Kidney (tissue), 13 donors: ENCODE measurements at regions not wholly inside any gene's neighbourhood (a gene's known extent, or its start where the extent isn't known, plus 50 kb on each side); places are given as distances from the start of the nearest gene placed in this dataset.
A peak's percentile ranks its signal among the peaks of the same experiment; 100 is the strongest.

Experiments used
- DNase-seq, 5 donors: peaks; one replicate each; pipeline ENCODE4 v3.0.0-alpha.2; 2013 to 2020
- FAIRE-seq: peaks from 2 replicates; lab custom pipeline; 2012; peaks lifted over from hg19 to GRCh38; lab: Jason Lieb, UNC
- H3K27ac ChIP-seq, 2 donors: one replicate each; pipeline ENCODE4 v1.7.0; 2013; ENCODE audit warnings: low read depth in 2 of 2, low read length in 2 of 2, inconsistent platforms in 1 of 2
- H3K27me3 ChIP-seq: one replicate; pipeline ENCODE4 v1.7.1; 2013; ENCODE audit warnings: low read length, inconsistent platforms; ENCODE audit not compliant: control insufficient read depth, insufficient read depth
- H3K36me3 ChIP-seq, 3 donors: one replicate each; pipeline versions ENCODE4 v1.7.0 to v1.7.1; 2013; ENCODE audit warnings: low read length in 3 of 3, control low read depth in 1 of 3, inconsistent platforms in 1 of 3; ENCODE audit not compliant: insufficient read depth in 3 of 3, control insufficient read depth in 2 of 3
- H3K4me1 ChIP-seq, 3 donors: one replicate each; pipeline versions ENCODE4 v1.7.0 to v1.7.1; 2013; ENCODE audit warnings: low read length in 3 of 3, inconsistent platforms in 1 of 3, low read depth in 1 of 3; ENCODE audit not compliant: control insufficient read depth in 2 of 3, insufficient read depth in 2 of 3
- H3K4me3 ChIP-seq, 3 donors: one replicate each; pipeline versions ENCODE4 v1.7.0 to v1.8.1; 2013; ENCODE audit warnings: low read length in 3 of 3, control low read depth in 1 of 3, inconsistent platforms in 1 of 3
- H3K9ac ChIP-seq, 3 donors: one replicate each; pipeline versions ENCODE4 v1.7.0 to v1.7.1; 2013; ENCODE audit warnings: low read length in 3 of 3, control low read depth in 1 of 3, inconsistent platforms in 1 of 3
- H3K9me3 ChIP-seq, 3 donors: one replicate each; pipeline versions ENCODE4 v1.7.0 to v1.7.1; 2013; ENCODE audit warnings: low read length in 3 of 3, control low read depth in 1 of 3, inconsistent platforms in 1 of 3; ENCODE audit not compliant: control insufficient read depth in 2 of 3, insufficient read depth in 1 of 3
- intact Hi-C: fragments of 100-400 bp; cut with DNase I; formaldehyde crosslinking; loops from one replicate; pipeline ENCODE4 v1.11.1; 2022
- TF ChIP-seq, protein P1 (sequence below): IDR thresholded peaks from 3 replicates; pipeline ENCODE4 v1.5.1; 2012; ENCODE audit warnings: mild to moderate bottlenecking, moderate library complexity, borderline replicate concordance; ENCODE audit not compliant: insufficient read depth; ENCODE audit errors: extremely low read depth
- donor health status: control.
- donor health status: control.
- donor health status: control.
- donor health status: control.
- donor health status: control.
- donor health status: DM: yes; HTN: yes; CAD: no.
- donor health status: Normal renal cell carcinoma (clear cell type).

DNA sequence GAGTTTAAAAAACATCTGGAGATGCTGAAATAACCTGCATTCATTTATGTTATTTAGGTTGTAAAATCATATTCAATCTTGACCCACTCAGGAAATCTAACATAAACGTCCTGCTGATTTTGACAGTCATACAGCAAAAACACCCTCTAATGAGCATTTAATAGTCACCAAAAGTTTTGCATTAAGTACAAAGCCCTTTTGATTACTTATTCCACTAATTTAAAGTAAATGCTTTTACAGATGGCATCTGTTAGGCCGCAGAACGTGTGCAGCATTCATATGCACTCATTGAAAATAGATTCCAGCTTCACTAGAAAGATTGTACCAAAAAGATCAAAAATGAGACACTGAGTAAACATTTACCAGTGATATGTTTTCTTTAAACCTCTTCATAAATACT, 1295.1 kb downstream of the EFNB2 start:
- no peaks in the 10 kb centered on the region for H3K4me1 ChIP-seq
- no peak overlapping the region for H3K4me3 ChIP-seq
- TF ChIP-seq, protein P1, sequence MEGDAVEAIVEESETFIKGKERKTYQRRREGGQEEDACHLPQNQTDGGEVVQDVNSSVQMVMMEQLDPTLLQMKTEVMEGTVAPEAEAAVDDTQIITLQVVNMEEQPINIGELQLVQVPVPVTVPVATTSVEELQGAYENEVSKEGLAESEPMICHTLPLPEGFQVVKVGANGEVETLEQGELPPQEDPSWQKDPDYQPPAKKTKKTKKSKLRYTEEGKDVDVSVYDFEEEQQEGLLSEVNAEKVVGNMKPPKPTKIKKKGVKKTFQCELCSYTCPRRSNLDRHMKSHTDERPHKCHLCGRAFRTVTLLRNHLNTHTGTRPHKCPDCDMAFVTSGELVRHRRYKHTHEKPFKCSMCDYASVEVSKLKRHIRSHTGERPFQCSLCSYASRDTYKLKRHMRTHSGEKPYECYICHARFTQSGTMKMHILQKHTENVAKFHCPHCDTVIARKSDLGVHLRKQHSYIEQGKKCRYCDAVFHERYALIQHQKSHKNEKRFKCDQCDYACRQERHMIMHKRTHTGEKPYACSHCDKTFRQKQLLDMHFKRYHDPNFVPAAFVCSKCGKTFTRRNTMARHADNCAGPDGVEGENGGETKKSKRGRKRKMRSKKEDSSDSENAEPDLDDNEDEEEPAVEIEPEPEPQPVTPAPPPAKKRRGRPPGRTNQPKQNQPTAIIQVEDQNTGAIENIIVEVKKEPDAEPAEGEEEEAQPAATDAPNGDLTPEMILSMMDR, result no peak
- H3K27me3 ChIP-seq, result no peaks in the 10 kb centered on the region
- no peak overlapping the region for H3K9ac ChIP-seq
- no peak for DNase-seq
- H3K36me3 ChIP-seq, result no peaks in the 10 kb centered on the region
- no peak for FAIRE-seq
- H3K9me3 ChIP-seq, result no peaks in the 10 kb centered on the region
- intact Hi-C loops, result no loop called here
- no peak overlapping the region for H3K27ac ChIP-seq

- H3K27ac ChIP-seq, result no peak overlapping the region
- H3K4me1 ChIP-seq, result no peaks in the 10 kb centered on the region
- intact Hi-C loops, result no loop called here
- no peaks in the 10 kb centered on the region for H3K27me3 ChIP-seq
- TF ChIP-seq, protein P1, result no peak
- DNase-seq (peak in 2 of 5 donors; percentile 30 to 50), FAIRE-seq (no peak)
- H3K9ac ChIP-seq, result no peak overlapping the region
- no peak overlapping the region for H3K4me3 ChIP-seq
- peaks cover 0 to 3% (median 0%) of the 10 kb centered on the region in 3 donors for H3K9me3 ChIP-seq
- H3K36me3 ChIP-seq, result no peaks in the 10 kb centered on the region
These were observed 1303.0 kb downstream of the EFNB2 start for GRCh38 chr13:105232439-105232838.

DNA sequence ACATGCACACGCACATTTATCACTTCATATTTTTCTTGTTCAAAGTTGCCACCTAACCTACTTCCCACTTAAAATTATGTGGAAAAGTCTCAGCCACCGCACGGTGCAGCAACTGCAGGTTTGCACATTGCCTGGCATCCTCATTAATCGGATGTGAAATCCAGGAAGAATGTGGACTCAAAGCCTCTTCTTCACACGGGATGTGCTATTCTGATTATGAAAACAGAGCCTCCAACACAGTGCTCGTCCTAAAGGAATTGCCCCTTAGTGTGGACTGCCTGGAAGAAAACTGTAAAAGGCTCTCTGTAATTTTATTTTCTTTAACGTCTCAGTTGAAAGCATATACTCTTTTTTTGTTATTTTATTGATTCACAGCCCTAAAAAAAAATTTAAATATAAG, 1303.5 kb downstream of the EFNB2 start:
- H3K27ac ChIP-seq, result no peak overlapping the region
- TF ChIP-seq, protein P1, result no peak
- no peaks in the 10 kb centered on the region for H3K27me3 ChIP-seq
- peaks cover 0 to 3% (median 0%) of the 10 kb centered on the region in 3 donors for H3K9me3 ChIP-seq
- H3K36me3 ChIP-seq, result no peaks in the 10 kb centered on the region
- H3K4me3 ChIP-seq, result no peak overlapping the region
- intact Hi-C loops, result no loop called here
- no peak for FAIRE-seq
- no peaks in the 10 kb centered on the region for H3K4me1 ChIP-seq
- no peak for DNase-seq
- no peak overlapping the region for H3K9ac ChIP-seq

GRCh38 chr13:105231579-105231978, 1303.9 kb downstream of the EFNB2 start:
- H3K4me3 ChIP-seq, result no peak overlapping the region
- no peak overlapping the region for H3K27ac ChIP-seq
- intact Hi-C loops, result no loop called here
- no peaks in the 10 kb centered on the region for H3K27me3 ChIP-seq
- H3K9ac ChIP-seq, result no peak overlapping the region
- no peaks in the 10 kb centered on the region for H3K36me3 ChIP-seq
- FAIRE-seq (no peak), DNase-seq (no peak)
- no peaks in the 10 kb centered on the region for H3K4me1 ChIP-seq
- TF ChIP-seq, protein P1, result no peak
- peaks cover 0 to 3% (median 0%) of the 10 kb centered on the region in 3 donors for H3K9me3 ChIP-seq
